ENCODE measurements at regions not wholly inside any gene's neighbourhood (a gene's known extent, or its start where the extent isn't known, plus 50 kb on each side); places are given as distances from the start of the nearest gene placed in this dataset.
"Not testable (repeated sequence)": the region's sequence is repeated elsewhere in the genome, so short reads cannot be mapped to it uniquely, and the experiment has no call there.

DNA sequence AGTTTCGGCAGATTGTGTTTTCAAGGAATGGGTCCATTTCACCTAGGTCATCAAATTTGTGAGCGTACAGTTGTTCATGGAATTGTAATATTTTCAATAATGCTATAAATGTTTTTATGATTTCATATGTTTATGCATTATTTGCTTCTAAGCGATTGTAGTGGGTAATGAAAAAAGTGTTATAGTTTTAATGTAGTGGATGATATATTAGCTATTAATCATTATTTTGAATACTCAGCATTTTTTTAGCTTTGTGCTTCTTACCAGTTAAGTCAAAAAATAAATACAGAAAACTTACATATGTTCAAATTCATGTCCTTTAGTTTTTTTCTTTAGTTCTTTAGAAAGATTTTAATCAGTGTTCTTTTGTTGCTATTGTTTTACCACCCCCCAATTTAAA, 677.0 kb downstream of the STK39 start:
- no peaks in the 10 kb centered on the region for H3K36me3 ChIP-seq (replicated peaks in 1 of 2; ENCODE audit: control insufficient read depth in 1 of 2, insufficient read depth in 2 of 2, low read length in 1 of 2)
- H3K4me3 ChIP-seq (ENCODE audit: low read depth in 2 of 2, low read length in 1 of 2) = no peak overlapping the region
- DNase-seq = no peak
- no peaks in the 10 kb centered on the region for H3K9me2 ChIP-seq
- no peaks in the 10 kb centered on the region for H3K27me3 ChIP-seq (ENCODE audit: insufficient read depth)
- no peak overlapping the region for H3K9ac ChIP-seq
- no peak overlapping the region for H3K27ac ChIP-seq (ENCODE audit: low read depth in 2 of 2, low read length in 1 of 2)
- no peaks in the 10 kb centered on the region for H3K4me1 ChIP-seq (ENCODE audit: control insufficient read depth in 1 of 2, insufficient read depth in 2 of 2, low read depth in 1 of 2, low read length in 1 of 2)
- 78% methylated on average over 3 of the region's 3 CpGs for WGBS (ENCODE audit: low lambda C conversion rate)
- H2AFZ ChIP-seq (ENCODE audit: low read depth) = no peak overlapping the region
- TF ChIP-seq SIN3A (IDR thresholded peaks at IDR 0.05; ENCODE audit: borderline replicate concordance, low read depth, low read length) (no peak), JUND (IDR thresholded peaks at IDR 0.05) (no peak), FOSL2 (IDR thresholded peaks at IDR 0.05; ENCODE audit: borderline replicate concordance, low read depth) (no peak), GABPA (IDR thresholded peaks at IDR 0.05; ENCODE audit: low read depth) (no peak), MXI1 (IDR thresholded peaks at IDR 0.05; ENCODE audit: low read depth, low read length) (no peak), SMC3 (IDR thresholded peaks at IDR 0.05; ENCODE audit: low read depth, low read length) (no peak), ELF1 (IDR thresholded peaks at IDR 0.05) (no peak)
- TF ChIP-seq, protein P1, sequence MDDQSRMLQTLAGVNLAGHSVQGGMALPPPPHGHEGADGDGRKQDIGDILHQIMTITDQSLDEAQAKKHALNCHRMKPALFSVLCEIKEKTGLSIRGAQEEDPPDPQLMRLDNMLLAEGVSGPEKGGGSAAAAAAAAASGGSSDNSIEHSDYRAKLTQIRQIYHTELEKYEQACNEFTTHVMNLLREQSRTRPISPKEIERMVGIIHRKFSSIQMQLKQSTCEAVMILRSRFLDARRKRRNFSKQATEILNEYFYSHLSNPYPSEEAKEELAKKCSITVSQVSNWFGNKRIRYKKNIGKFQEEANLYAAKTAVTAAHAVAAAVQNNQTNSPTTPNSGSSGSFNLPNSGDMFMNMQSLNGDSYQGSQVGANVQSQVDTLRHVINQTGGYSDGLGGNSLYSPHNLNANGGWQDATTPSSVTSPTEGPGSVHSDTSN (IDR thresholded peaks at IDR 0.05) = no peak
- TF ChIP-seq, protein P2, sequence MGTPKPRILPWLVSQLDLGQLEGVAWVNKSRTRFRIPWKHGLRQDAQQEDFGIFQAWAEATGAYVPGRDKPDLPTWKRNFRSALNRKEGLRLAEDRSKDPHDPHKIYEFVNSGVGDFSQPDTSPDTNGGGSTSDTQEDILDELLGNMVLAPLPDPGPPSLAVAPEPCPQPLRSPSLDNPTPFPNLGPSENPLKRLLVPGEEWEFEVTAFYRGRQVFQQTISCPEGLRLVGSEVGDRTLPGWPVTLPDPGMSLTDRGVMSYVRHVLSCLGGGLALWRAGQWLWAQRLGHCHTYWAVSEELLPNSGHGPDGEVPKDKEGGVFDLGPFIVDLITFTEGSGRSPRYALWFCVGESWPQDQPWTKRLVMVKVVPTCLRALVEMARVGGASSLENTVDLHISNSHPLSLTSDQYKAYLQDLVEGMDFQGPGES (IDR thresholded peaks at IDR 0.05; ENCODE audit: low read depth, low read length) = no peak
- no peaks in the 10 kb centered on the region for H3K9me3 ChIP-seq
- ChIA-PET POLR2A (no interaction called here), CTCF (no interaction called here)
- H3K4me2 ChIP-seq = no peak overlapping the region
- no peaks in the 10 kb centered on the region for H3F3A ChIP-seq (replicated peaks; ENCODE audit: insufficient read depth)
- H4K20me1 ChIP-seq (ENCODE audit: insufficient read depth) = no peaks in the 10 kb centered on the region
- H3K79me2 ChIP-seq (ENCODE audit: insufficient read depth) = no peaks in the 10 kb centered on the region

DNA sequence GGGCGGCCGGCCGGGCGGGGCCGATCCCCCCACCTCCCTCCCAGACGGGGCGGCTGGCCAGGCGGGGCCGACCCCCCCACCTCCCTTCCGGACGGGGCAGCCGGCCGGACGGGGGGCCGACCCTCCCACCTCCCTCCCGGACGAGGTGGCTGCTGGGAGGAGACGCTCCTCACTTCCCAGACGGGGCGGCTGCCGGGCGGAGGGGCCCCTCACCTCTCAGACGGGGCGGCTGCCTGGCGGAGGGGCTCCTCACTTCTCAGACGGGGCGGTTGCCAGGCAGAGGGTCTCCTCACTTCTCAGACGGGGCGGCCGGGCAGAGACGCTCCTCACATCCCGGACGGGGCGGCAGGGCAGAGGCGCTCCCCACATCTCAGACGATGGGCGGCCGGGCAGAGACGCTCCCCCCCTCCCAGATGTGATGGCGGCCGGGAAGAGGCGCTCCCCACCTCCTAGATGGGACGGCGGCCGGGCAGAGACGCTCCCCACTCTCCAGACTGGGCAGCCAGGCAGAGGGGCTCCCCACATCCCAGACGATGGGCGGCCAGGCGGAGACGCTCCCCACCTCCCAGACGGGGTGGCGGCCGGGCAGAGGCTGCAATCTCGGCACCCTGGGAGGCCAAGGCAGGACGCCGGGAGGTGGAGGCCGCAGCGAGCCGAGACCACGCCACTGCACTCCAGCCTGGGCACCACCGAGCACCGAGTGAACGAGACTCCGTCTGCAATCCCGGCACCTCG, 675.8 kb downstream of the XIRP2 start:
- DNase-seq; H3K27me3 ChIP-seq (ENCODE audit: insufficient read depth); CTCF ChIA-PET; H3K4me1 ChIP-seq (ENCODE audit: control insufficient read depth in 1 of 2, insufficient read depth in 2 of 2, low read depth in 1 of 2, low read length in 1 of 2); H3K9me2 ChIP-seq; H4K20me1 ChIP-seq (ENCODE audit: insufficient read depth); POLR2A ChIA-PET; H3K79me2 ChIP-seq (ENCODE audit: insufficient read depth); H2AFZ ChIP-seq (ENCODE audit: low read depth); H3K9me3 ChIP-seq; H3K27ac ChIP-seq (ENCODE audit: low read depth in 2 of 2, low read length in 1 of 2); H3K4me3 ChIP-seq (ENCODE audit: low read depth in 2 of 2, low read length in 1 of 2); H3K4me2 ChIP-seq; H3F3A ChIP-seq (replicated peaks; ENCODE audit: insufficient read depth); H3K9ac ChIP-seq; H3K36me3 ChIP-seq (replicated peaks in 1 of 2; ENCODE audit: control insufficient read depth in 1 of 2, insufficient read depth in 2 of 2, low read length in 1 of 2): not testable (repeated sequence)
- 78% methylated on average over 11 of the region's 66 CpGs for WGBS (ENCODE audit: low lambda C conversion rate)

DNA sequence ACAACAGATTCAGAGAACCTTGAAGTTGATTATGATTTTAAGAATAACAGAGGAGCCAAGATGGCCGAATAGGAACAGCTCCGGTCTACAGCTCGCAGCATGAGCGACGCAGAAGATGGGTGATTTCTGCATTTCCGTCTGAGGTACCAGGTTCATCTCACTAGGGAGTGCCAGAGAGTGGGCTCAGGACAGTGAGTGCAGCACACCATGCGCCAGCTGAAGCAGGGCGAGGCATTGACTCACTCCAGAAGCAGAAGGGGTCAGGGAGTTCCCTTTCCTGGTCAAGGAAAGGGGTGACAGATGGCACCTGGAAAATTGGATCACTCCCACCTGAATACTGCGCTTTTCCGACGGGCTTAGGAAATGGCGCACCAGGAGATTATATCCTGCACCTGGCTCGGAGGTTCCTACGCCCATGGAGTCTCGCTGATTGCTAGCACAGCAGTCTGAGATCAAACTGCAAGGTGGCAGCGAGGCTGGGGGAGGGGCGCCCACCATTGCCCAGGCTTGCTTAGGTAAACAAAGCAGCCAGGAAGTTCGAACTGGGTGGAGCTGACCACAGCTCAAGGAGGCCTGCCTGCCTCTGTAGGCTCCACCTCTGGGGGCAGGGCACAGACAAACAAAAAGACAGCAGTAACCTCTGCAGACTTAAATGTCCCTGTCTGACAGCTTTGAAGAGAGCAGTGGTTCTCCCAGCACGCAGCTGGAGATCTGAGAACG, 670.2 kb downstream of the XIRP2 start:
- H3K27ac ChIP-seq (ENCODE audit: low read depth in 2 of 2, low read length in 1 of 2); DNase-seq; H2AFZ ChIP-seq (ENCODE audit: low read depth); H3K4me3 ChIP-seq (ENCODE audit: low read depth in 2 of 2, low read length in 1 of 2); H3K9me3 ChIP-seq; H4K20me1 ChIP-seq (ENCODE audit: insufficient read depth); H3K27me3 ChIP-seq (ENCODE audit: insufficient read depth); CTCF ChIA-PET; POLR2A ChIA-PET; H3K4me1 ChIP-seq (ENCODE audit: control insufficient read depth in 1 of 2, insufficient read depth in 2 of 2, low read depth in 1 of 2, low read length in 1 of 2); H3K4me2 ChIP-seq; H3K9me2 ChIP-seq; H3K9ac ChIP-seq; H3K36me3 ChIP-seq (replicated peaks in 1 of 2; ENCODE audit: control insufficient read depth in 1 of 2, insufficient read depth in 2 of 2, low read length in 1 of 2); H3F3A ChIP-seq (replicated peaks; ENCODE audit: insufficient read depth); H3K79me2 ChIP-seq (ENCODE audit: insufficient read depth): not testable (repeated sequence)
- 83% methylated on average over 10 of the region's 20 CpGs for WGBS (ENCODE audit: low lambda C conversion rate)

All from SK-N-SH (cell line).